ENCODE measurements at regions not wholly inside any gene's neighbourhood (a gene's known extent, or its start where the extent isn't known, plus 50 kb on each side); places are given as distances from the start of the nearest gene placed in this dataset.

GRCh38 chr1:34396042-34396441 is 219.3 kb downstream of the C1orf94 start:
- Histone ChIP-seq H3K27ac (ENCODE audit: low read depth) (no peak overlapping the region), H3K4me3 (ENCODE audit: low read depth, low read length) (no peak overlapping the region), H3K4me1 (ENCODE audit: insufficient read depth) (no peaks in the 10 kb centered on the region), H3K36me3 (ENCODE audit: insufficient read depth) (no peaks in the 10 kb centered on the region)
- 79% methylated on average over 2 of the region's 2 CpGs for WGBS
- DNase-seq (ENCODE audit: extremely low spot score), result no peak

DNA sequence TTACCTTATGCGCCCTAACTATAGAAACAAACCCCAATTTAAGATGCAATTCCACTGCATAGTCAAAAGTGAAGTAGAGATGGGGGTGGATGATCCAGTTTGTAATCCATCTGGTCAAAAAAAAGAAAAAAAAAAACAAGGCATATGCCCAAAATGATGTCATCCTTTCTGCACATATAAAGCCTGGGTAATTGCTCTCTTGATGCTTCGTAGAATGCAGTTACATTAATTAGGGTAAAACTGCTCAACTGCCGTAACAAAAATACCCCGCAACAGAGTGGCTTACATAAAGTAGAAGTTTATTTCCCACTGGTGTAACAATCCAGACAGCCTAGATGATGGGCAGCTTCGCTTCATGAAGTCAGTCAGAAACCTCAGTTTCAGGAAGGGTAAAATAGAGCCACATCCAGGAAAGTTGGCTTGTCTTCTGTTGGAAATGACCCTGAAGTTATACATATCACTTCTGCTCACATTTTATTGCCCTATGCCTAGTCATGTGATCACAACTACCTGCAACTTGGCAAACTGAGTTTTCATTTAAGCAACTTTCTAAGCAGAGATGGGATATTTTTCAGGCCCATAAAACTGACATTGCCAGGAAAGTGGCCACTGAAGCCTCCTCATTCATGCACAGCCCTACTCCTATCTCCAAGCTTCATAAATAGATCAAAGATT is 221.7 kb downstream of the C1orf94 start:
- Histone ChIP-seq H3K27ac (ENCODE audit: low read depth) (no peak overlapping the region), H3K4me1 (ENCODE audit: insufficient read depth) (no peaks in the 10 kb centered on the region), H3K36me3 (ENCODE audit: insufficient read depth) (no peaks in the 10 kb centered on the region), H3K4me3 (ENCODE audit: low read depth, low read length) (no peak overlapping the region)
- no peak for DNase-seq (ENCODE audit: extremely low spot score)
- WGBS, result 83% methylated on average over 5 of the region's 5 CpGs

- H3K27ac ChIP-seq (ENCODE audit: low read depth), result no peak overlapping the region
- no peaks in the 10 kb centered on the region for H3K36me3 ChIP-seq (ENCODE audit: insufficient read depth)
- no peak for DNase-seq (ENCODE audit: extremely low spot score)
- H3K4me3 ChIP-seq (ENCODE audit: low read depth, low read length), result no peak overlapping the region
- no peaks in the 10 kb centered on the region for H3K4me1 ChIP-seq (ENCODE audit: insufficient read depth)
- WGBS, result 42% methylated on average over 4 of the region's 4 CpGs
These were observed 222.2 kb downstream of the C1orf94 start for GRCh38 chr1:34398916-34399275.

- Histone ChIP-seq H3K27ac (ENCODE audit: low read depth) (no peak overlapping the region), H3K4me1 (ENCODE audit: insufficient read depth) (no peaks in the 10 kb centered on the region), H3K4me3 (ENCODE audit: low read depth, low read length) (no peak overlapping the region), H3K36me3 (ENCODE audit: insufficient read depth) (no peaks in the 10 kb centered on the region)
- 61% methylated on average over 2 of the region's 2 CpGs for WGBS
- no peak for DNase-seq (ENCODE audit: extremely low spot score)
These were observed 224.0 kb downstream of the C1orf94 start for GRCh38 chr1:34400675-34401074.

- no peak for DNase-seq (ENCODE audit: extremely low spot score)
- Histone ChIP-seq H3K36me3 (ENCODE audit: insufficient read depth) (no peaks in the 10 kb centered on the region), H3K27ac (ENCODE audit: low read depth) (no peak overlapping the region), H3K4me1 (ENCODE audit: insufficient read depth) (no peaks in the 10 kb centered on the region), H3K4me3 (ENCODE audit: low read depth, low read length) (no peak overlapping the region)
These were observed 226.4 kb downstream of the C1orf94 start for GRCh38 chr1:34403156-34403555.

- Histone ChIP-seq H3K4me1 (ENCODE audit: insufficient read depth) (no peaks in the 10 kb centered on the region), H3K27ac (ENCODE audit: low read depth) (no peak overlapping the region), H3K36me3 (ENCODE audit: insufficient read depth) (no peaks in the 10 kb centered on the region), H3K4me3 (ENCODE audit: low read depth, low read length) (no peak overlapping the region)
- DNase-seq (ENCODE audit: extremely low spot score), result no peak
These were observed 228.1 kb downstream of the C1orf94 start for GRCh38 chr1:34404804-34405203.

GRCh38 chr1:34405266-34405959 is 228.7 kb downstream of the C1orf94 start:
- no peak overlapping the region for H3K4me3 ChIP-seq (ENCODE audit: low read depth, low read length)
- no peaks in the 10 kb centered on the region for H3K4me1 ChIP-seq (ENCODE audit: insufficient read depth)
- no peak overlapping the region for H3K27ac ChIP-seq (ENCODE audit: low read depth)
- WGBS, result 76% methylated on average over 2 of the region's 2 CpGs
- DNase-seq (ENCODE audit: extremely low spot score), result no peak
- no peaks in the 10 kb centered on the region for H3K36me3 ChIP-seq (ENCODE audit: insufficient read depth)

GRCh38 chr1:34406377-34406776 is 229.7 kb downstream of the C1orf94 start:
- Histone ChIP-seq H3K27ac (ENCODE audit: low read depth) (no peak overlapping the region), H3K36me3 (ENCODE audit: insufficient read depth) (no peaks in the 10 kb centered on the region), H3K4me1 (ENCODE audit: insufficient read depth) (no peaks in the 10 kb centered on the region), H3K4me3 (ENCODE audit: low read depth, low read length) (no peak overlapping the region)
- DNase-seq (ENCODE audit: extremely low spot score), result no peak
- WGBS, result 23% methylated on average over 5 of the region's 5 CpGs

DNA sequence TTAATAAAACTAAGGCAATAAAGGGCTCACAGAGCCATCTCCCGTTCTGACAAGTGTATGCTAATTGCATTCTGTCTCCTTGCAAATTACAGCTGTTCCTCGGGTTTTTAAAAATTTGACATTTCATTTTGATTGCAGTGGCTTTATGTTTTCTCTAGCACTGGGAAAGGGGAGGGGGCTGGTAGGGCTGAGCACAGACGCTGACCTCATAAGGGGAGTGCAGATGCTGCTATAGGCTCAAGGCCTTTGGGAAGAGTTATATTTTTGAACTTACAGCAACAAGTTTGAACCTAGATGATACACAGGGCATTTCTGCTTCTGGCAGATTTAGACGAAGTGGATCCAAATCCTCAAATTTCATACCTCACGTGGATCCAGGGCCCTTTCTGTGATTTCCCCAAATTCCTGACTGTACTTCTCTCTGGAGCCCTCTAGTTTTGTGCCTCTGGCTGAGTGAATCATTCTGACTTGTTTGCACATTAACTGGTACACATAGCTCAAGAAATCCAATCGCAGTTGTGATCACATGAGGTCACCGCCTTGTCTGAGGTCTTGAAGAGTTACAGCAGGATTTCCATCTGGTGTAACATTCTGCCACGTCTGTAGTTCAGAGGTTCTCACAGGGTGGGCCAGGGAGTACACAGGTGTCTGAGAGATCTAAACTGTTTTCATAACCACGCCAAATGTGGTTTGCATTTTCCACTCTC is 230.3 kb downstream of the C1orf94 start:
- DNase-seq (ENCODE audit: extremely low spot score), result peak; percentile 17
- Histone ChIP-seq H3K36me3 (ENCODE audit: insufficient read depth) (no peaks in the 10 kb centered on the region), H3K27ac (ENCODE audit: low read depth) (no peak overlapping the region), H3K4me1 (ENCODE audit: insufficient read depth) (no peaks in the 10 kb centered on the region), H3K4me3 (ENCODE audit: low read depth, low read length) (no peak overlapping the region)
- WGBS, result 40% methylated on average over 9 of the region's 9 CpGs

DNA sequence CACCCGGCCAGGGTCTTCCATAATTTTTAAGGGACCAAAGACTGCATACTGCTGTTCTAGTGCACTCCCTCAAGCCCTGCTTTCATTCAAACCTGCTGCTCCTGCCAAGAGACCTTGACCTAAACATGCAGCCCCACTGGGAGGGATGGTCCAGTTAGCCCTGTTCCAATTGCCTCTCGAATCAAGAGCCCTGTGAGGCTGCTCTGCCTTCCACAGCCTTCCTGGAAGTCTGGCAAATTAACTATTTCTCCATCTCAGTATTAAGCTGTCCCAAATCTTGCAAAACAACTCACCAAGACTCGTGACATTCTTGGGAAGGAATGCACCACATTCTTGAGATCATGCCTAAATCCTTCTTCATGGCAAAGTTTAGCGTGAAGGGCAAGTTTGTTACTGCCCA is 231.3 kb downstream of the C1orf94 start:
- no peak overlapping the region for H3K4me3 ChIP-seq (ENCODE audit: low read depth, low read length)
- no peak for DNase-seq (ENCODE audit: extremely low spot score)

DNA sequence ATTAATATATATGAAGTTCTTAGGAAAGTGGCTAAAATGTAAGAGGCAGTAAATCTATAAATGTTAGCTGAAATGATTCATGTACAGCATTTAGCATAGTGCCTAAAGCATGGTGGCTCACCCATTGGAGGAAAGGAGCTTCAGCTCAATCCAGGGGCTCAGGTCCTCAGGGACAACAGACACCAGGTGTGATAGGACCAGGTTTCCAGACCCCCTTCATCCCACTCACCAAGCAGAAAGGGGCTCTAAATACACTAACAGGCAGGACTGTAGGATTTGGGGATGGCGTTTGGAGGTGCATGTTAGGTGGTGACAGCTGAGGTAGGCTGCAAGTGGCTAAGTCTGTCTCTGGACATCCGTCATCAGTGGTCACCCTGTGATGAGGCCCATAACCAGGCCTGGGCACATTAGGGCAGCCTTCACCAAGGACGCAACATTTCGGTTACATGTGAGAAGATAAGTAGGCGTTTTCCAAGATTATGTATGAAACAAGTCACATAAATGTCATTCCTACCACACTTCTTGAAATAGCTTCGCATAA is 233.1 kb downstream of the C1orf94 start:
- Histone ChIP-seq H3K4me3 (ENCODE audit: low read depth, low read length) (no peak overlapping the region), H3K27ac (ENCODE audit: low read depth) (no peak overlapping the region), H3K4me1 (ENCODE audit: insufficient read depth) (no peaks in the 10 kb centered on the region), H3K36me3 (ENCODE audit: insufficient read depth) (no peaks in the 10 kb centered on the region)
- 82% methylated on average over 6 of the region's 6 CpGs for WGBS
- no peak for DNase-seq (ENCODE audit: extremely low spot score)

More for the DNA sequence above, 231.3 kb downstream of the C1orf94 start:
- Histone ChIP-seq H3K4me1 (ENCODE audit: insufficient read depth) (no peaks in the 10 kb centered on the region), H3K36me3 (ENCODE audit: insufficient read depth) (no peaks in the 10 kb centered on the region), H3K27ac (ENCODE audit: low read depth) (no peak overlapping the region)
- 61% methylated on average over 4 of the region's 4 CpGs for WGBS

- WGBS, result 56% methylated on average over 12 of the region's 12 CpGs
- no peak for DNase-seq (ENCODE audit: extremely low spot score)
- H3K4me1 ChIP-seq (ENCODE audit: insufficient read depth), result no peaks in the 10 kb centered on the region
- no peaks in the 10 kb centered on the region for H3K36me3 ChIP-seq (ENCODE audit: insufficient read depth)
- H3K27ac ChIP-seq (ENCODE audit: low read depth), result no peak overlapping the region
- no peak overlapping the region for H3K4me3 ChIP-seq (ENCODE audit: low read depth, low read length)
These were observed 236.1 kb downstream of the C1orf94 start for GRCh38 chr1:34412598-34413370.

- H3K4me3 ChIP-seq (ENCODE audit: low read depth, low read length), result no peak overlapping the region
- no peak for DNase-seq (ENCODE audit: extremely low spot score)
- 68% methylated on average over 6 of the region's 6 CpGs for WGBS
These were observed 238.4 kb downstream of the C1orf94 start for GRCh38 chr1:34415140-34415539.

More at GRCh38 chr1:34415140-34415539, 238.4 kb downstream of the C1orf94 start:
- Histone ChIP-seq H3K27ac (ENCODE audit: low read depth) (no peak overlapping the region), H3K4me1 (ENCODE audit: insufficient read depth) (no peaks in the 10 kb centered on the region), H3K36me3 (ENCODE audit: insufficient read depth) (no peaks in the 10 kb centered on the region)
